Activated T-cell treated with anti-CD3 and anti-CD28 coated beads for 4 hours (primary cell): ENCODE measurements at regions not wholly inside any gene's neighbourhood (a gene's known extent, or its start where the extent isn't known, plus 50 kb on each side); places are given as distances from the start of the nearest gene placed in this dataset.
A peak's percentile ranks its signal among the peaks of the same experiment; 100 is the strongest.

Source experiments
- DNase-seq: peaks from one replicate; pipeline ENCODE4 v3.0.0-alpha.2; 2020

DNA sequence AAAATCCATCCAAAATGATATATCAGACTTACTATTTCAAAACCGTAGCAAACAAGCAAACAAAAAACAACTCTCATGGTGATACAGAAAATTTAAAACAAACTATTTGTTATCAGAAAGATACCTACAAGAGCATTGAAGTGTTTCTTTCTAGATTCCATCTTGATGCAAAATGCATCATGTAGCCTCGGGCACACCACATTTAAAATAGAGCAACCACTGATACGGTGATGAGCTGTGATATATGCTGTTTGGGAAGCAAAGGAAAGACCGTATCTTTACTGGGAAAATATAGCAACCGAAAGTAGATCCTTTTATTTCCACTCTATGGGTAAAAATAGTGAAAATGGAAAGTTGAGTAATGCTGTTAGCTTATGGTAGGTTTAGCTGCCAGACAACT is 892.0 kb downstream of the GATA3 start:
- DNase-seq: no peak

DNA sequence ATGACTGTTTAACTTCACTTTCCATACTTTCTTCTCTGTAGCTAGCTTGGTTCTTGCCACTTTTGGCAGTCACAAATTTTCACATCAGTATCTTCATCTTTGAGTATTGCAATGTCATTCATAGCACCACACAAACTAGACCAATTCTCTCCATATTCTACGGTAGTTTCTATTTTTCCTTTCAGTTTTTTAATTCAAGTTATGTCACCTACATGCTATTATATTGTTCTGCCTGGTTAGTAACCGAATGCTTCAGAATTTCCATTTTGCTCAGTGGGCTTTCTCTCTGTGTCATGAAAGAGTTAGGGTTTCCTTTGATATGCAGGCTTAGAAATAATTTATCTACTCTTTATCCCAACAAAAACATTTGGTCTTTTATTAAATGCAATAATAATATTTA is 896.5 kb downstream of the GATA3 start:
- no peak for DNase-seq

DNA sequence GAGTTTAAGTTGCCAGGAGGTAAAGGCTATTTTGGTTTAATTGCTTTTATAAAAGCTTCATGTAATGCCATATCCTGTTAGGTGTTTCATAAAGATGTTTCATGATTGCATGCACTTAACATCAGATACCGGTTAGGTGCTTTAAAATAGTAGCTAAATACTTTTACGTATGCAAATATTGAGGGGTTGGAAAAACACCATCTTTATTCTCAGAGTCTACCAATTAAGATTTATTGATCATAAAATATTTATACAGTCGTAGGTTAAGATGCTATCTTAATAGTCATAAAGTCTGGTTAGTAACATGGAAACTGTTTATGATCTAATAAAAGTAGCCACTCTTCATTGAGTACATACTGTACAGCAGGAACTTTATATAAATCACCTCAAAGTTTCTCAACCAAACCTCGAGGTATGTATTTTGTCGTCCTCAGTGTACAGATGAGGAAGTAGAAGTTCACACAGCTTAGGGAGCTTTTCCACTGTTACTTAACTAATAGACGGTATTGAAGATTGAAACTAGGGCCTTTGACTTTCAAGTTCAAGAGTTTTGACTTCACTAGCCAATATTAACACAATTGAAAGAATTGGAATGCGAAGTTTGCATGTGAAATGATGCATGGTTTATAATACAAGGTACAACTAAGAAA is 897.1 kb downstream of the GATA3 start:
- DNase-seq: no peak

DNA sequence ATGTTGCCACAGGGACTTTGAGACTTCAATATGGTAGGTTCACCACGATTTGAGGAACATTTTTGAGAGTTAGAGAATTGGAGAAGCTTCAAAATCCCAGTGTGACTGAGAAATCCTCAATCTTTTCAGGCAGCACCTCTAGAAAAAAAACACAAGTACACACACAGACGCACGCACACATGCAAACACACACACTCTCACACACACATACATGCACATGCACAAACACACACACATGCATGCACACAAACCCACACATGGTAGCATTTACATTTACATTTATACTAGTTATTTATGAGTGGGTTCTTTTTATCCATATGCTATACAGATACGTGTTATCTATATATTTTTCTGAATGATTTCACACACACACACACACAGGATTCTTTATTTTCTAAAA is 901.9 kb downstream of the GATA3 start:
- DNase-seq: no peak

DNA sequence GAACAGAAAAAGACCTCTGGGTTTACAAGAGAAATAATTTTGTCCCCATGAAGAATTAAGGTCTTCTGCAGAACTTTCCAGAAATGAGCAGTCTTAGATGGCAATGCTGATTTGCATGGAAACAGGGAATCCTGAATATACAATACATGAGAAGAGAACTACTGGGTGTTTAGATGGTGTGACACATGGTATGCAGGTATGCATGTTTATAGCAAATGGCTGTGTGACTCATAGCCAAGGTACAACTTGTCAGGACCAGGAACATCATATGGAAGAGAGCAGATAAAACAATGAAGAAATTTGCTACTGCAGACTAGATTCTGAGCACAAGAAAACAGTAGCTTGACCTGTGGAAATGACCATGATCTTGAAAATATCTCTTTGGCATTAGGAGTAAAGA is 907.8 kb downstream of the GATA3 start:
- no peak for DNase-seq

DNA sequence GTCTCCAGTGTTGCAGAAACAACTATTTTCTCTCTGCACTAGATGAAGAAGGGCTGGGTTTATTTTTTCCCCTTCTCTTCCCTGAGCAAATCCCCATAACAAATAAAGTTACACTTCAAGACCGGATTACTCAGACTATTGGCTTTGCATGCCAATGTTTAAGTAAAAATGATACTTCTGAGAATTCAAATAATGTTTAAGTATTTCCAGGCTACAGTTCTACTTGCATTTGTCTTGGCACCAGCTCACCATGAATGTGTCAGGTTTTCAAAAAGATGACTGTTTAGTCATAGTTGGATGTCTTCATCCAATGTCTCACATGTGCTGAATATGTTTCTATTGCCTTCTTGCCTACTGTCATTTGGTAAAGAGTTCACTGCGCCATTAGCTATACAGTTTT is 912.6 kb downstream of the GATA3 start:
- DNase-seq: no peak

DNA sequence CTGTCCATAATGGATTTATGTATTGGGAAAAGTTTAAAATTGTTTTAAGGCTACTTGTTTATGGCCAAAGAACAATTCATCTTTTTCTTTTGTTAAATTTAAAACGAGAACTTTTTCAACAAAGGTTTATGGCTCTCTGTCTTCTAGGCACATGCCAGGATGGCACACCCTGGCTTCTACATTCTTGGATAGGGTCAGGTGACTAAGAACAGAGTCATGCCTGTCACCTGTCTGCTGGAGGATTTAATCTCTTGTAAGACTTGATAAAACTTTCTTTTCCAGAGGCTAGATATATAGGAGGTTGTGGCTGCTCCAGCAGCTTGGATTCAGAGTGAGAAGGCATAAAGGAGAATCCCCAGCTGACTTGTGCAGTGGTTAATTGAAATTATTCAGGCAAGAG is 915.4 kb downstream of the GATA3 start:
- DNase-seq: no peak

DNA sequence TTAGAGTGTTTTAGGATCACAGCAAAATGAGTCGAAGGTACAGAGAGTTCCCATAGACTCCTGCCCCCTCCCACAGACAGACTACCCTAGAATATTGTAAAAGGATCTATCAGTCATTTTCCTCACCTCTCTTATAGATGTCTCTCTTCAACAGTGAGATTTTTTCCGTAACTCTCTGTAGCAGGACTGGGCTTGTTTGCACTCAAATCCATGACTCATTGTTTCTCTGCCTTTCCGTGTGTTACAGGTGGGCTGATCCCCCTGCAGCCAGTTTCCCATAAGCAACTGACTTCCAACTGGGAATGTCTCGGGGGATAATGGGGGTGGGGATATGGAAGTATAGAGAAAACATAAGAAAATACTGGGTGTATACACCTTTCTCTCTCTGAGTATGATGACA is 921.0 kb downstream of the GATA3 start:
- DNase-seq: no peak

DNA sequence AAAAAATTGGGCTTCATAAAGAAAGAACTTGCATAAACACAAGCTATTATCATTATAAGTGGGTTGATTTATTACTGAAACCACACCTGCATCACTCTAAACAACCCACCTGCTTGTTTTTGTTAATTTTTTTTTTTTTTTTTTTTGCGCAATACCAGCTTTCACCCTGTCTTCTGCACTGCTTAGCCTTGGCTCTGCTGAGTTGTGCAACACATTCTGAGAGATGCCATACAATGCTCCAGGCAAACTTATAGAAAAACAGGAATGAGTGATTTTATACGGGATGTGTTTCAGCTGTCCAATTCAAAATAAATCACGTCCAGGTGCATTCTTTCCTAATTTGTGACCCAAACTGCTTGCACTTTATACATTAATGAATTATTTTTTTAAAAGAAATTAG is 923.6 kb downstream of the GATA3 start:
- no peak for DNase-seq

DNA sequence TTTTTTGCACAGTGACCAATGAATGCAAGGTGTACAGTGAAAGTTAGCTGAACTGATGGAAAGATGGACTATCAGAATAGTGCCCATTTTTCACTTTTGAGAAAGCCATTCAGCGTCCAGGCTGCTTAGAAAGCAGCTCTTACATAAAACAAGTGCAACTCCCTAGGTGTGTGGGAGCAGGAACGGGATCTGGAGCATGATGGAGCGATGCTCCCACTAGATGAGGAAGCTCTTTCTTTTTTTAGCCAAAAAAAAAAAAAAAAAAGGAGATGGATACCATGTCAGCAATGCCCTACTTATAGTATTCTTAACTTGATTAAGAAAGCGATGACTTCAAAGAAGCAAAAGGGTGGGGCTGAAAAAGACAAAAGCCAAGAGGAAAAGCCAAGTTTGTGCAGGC is 925.5 kb downstream of the GATA3 start:
- no peak for DNase-seq

DNA sequence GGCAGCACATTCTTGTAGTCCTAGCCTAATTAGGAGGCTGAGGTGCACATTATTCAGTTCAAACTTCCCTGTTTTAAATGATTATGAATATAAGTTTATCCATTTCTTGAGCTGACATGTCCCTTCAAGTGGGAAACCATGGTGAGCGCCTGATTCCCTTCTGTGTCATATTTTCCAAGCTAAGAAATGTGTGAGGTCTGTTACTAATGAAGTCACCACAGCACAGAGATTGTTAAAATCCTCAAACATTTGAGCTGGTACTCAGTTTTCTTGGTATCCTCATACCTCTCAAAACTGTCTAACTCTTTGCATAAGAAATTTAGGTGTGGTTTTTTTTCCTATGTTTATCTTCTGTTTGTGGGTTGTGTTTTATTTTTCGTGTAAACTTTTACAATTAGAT is 926.8 kb downstream of the GATA3 start:
- no peak for DNase-seq

DNA sequence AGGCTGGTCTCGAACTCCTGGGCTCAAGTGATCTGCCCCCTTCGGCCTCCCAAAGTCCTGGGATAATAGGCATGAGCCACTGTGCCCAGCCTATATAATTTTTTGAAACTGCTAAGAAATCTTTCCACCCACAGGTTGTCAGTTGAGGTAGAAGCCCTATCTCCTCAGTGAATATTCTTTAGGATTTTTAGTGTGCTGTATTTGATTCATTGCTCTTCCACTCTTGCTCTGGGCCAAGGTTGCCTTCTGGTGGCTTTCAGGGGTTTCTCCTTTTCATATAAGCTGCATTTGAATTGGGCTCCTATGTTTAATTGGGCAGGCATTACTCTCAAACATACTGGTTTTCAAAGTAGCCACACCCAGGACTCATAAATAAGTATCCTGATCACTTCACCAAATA is 931.2 kb downstream of the GATA3 start:
- DNase-seq: no peak

DNA sequence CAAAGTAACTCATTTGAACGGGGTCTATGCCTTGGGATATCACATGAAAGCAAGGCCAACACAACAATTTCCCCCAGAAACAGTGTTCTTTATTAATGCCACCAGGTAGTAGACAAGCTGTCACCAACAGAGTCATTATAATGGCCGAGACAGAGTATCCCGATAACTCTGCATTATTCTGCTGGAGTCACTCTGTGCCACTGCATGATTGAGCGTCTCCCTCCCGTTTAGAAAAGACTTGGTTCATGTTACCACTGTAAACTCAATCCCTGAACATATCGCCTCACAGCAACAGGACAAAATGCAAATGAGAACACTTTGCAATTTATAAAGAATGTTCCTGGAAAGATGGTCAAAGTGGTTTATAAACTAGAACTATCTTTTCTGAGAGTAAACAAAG is 932.5 kb downstream of the GATA3 start:
- no peak for DNase-seq

DNA sequence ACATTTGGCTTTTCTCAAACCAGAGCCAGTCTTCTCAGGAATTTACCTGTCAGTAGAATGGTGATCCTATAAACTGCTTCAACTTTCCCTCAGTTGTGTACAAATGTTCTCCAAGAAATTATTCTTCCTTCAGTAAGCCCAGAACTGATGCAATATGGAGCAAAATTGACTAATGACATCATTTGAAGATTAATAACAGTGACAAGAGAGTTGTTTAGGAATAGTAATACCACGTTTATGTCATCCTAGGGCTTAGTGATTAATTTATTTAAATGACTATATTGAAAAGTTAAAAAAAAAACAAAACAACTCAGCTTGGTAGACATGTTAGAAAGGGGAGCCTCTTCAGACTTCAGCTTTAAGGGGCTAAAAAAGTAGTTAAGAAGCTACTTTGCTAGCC is 933.2 kb downstream of the GATA3 start:
- no peak for DNase-seq

DNA sequence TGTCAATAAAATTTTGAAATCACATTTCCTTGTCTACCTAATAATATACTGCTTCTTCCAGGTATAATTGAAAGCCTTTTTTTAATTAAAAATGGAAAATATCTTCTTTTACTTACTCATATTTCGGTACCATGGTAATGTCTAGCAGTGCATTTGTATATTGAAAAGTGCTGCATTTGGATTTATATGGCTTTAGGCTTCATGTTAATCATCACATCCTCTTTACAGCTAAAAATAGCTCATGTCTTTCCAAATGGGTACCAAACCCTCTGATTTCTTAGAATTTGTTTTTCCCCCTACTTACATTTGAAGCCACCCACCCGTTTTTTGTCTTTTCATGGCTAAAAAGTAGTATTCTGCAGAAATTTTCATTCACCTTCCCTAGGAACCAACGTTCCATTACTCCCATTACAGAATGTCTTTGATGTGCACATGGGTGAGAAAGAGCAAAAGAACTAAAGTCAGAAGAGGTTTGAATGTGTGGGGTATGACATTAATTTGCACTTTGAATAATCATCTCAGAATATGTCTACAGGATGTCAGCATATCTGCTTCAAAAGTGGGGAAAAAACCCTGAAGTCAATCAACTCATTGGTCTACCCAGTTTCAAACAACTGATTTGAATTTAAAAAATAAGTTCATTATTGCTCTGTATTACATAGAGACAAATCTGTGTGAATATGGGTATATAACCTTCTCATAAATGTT is 935.9 kb downstream of the GATA3 start:
- DNase-seq: no peak

DNA sequence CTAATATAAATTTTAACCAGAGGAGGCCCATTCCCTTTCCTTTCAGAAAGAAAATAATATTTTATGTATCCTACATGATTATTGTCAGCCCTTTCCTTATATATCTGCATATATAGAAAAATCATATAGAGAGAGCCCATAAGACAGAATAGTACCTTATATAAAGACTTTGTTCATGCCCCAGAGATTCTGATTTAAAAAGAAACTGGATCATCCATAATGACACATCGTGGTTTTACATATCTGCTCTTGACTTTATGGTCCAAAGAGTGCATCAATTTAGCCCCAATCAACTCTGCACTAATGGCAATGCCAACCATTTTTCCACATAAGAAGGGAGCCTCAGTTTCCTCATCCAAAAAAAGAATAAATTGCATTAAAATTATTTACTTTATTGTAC is 937.5 kb downstream of the GATA3 start:
- DNase-seq: no peak

DNA sequence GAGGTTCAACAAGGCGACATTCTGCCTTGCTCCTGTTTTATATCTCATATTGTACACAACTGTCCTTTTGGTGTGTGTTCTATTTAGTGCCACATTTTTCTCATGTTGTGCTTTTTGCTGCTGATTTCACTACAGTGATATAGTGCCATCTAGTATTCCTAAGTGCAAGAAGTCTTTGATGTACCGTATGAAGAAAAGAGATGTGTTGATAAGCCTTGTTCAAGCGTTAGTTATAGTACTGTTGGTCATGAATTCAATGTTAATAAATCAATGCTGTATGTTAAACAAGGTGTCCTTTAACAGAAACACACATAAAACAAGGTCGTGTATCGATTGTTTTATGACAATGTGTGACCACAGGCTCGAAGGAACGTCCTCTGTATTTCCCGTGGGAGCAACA is 939.4 kb downstream of the GATA3 start:
- no peak for DNase-seq

DNA sequence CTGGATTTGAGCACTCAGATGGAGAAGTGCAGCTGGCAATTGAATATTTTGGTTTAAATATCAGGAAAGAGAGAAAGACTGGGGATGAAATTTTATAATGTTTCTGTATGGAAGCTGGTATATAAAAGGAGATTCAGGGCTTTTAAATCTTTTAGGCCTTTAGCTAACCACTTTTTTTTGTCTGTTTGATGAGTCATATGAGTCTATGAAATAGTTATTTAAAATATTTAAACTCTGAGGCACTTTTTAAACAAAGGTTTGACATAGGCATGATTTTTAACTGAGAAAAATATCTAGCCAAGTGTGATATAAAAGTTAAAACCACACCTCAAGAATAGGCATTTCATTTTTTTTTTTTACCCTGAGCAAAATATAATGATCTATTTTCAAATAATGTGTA is 944.3 kb downstream of the GATA3 start:
- DNase-seq: no peak

DNA sequence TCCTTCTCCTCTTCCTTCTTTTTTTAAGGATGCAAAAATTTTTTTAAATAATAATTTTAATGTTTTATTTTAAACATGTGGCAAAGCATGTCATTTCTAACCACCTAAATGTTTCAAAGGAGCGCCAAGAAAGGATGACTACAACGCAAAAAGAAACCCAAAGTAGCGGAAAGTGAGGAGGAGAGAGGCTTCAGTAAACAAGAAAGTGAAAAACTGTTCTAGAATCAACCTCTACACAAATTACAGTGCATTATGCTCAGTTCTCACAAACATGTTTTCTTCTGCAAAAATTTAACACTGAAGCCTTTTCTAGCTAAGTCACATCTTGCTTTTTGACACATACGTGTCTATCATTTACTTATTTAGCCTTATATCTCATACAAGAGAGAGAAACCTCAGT is 948.6 kb downstream of the GATA3 start:
- no peak for DNase-seq

DNA sequence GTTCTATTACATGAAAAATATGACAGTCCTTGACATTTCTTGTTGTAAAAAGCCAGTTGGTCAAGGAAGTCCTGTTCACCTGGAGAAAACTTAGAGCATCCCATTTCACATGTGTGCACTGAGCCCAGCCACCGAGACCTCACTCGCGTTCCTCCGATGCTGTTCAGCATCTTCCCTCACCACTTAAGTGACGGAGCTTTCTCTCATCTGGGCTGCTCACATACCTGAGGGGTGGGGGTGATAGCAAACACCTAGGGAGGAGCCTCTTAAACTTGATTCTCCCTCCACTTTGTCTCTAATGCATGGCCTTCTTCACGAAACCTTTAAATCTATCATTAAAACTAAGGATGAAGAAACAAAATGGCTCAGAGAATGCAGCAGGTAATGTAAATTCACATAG is 950.2 kb downstream of the GATA3 start:
- DNase-seq: no peak

DNA sequence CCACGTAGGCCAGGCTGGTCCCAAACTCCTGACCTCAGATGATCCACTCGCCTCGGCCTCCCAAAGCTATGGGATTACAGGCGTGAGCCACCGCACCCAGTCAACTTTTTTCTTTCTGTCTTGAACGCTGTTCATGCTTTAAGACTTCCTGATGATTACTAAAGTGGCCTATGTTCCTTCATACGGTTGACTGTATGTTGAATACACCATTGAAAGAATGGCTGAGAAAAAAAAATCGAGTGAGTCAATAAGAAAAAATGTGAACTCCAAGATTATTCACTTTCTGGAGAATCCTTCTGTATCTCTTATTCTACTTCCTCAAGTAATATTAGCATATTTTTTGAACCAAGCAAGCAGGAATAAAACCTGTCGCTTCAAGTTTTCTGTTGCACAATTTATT is 955.0 kb downstream of the GATA3 start:
- no peak for DNase-seq

DNA sequence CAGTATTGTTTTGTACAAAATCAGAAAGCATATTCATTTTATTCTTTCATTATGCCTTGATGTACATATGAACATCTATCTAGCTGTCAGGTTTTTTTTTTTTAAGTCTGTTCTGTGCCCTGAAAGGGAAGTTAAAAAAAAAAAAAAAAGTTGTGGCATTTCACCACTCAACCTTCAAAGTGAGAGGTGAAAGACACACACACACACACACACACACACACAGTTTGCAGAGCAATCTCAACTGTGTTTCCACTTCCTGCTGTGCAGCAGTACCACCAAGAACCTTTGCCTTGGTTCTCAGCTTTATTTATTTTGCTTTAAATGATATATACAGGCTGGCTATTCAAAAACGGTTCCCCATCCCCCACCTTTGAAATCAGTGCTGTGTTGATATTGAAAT is 955.6 kb downstream of the GATA3 start:
- DNase-seq: peak; percentile 17

DNA sequence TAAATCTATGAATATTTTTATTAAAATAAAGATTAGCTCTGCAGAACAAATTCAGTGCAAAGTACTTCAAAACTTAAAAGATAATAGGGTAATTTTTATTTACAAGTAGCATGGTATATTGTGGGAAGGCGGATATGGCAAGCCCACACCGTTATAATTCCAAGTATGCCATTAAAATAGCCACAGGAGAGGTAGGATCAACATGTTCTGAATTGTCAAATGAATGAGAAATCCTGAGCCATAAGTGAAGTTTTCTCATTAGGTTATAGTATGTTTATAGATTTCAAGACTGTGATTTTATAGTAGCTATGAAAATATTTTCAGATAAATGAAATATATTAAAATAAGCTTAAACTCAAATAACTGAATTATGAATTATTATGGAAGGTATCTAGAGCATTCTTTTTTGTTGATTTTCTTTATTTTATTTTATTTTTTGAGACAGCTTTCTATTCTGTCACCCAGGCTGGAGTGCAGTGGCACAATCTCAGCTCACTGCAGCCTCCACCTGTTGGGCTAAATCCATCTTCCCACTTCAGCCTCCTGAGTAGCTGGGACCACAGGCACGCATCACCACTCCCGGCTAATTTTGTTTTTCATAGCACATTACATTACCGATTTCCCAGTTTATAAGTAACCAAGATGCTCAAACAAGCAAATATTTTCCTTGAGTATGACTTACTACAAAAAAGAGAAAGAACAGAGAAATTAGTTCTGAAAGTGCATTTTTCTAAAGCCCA is 956.6 kb downstream of the GATA3 start:
- DNase-seq: no peak

DNA sequence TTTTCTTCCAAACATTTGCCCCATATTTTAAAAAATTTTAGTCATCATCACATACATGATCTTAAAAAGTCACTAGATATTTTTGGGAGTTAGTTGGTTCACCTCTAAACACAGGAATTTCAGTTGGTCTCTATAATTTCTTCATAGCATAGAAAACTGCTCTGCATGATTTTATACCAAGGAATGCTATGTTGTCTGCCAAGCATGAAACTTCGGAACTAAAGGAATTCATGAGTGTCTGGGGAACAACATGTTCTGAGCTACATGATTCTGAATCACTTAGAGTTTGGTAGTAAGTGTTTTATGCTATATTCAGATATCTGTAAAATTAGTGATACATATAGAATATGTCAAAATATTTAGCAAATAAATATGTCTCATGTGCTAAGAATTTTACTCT is 957.8 kb downstream of the GATA3 start:
- DNase-seq: no peak

DNA sequence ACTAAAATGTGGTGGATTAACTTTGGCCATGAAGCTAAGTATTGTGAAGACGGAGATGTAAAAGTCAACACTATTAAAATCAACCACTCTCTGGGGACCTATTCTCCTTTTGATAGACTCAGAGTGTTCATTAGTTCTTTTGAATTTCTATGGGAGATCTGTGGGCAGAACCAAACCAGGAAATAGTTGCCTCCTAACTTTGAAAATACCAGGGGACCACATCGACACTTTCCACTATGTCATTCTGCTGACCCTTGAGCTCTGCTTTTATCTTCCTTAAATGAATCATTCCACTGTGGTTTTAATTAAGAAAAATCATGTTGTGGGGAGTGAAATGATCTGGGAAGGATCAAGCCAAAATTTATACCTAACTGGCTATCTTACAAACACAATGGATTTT is 960.5 kb downstream of the GATA3 start:
- no peak for DNase-seq
